ENCODE measurements at regions not wholly inside any gene's neighbourhood (a gene's known extent, or its start where the extent isn't known, plus 50 kb on each side); places are given as distances from the start of the nearest gene placed in this dataset.

GRCh38 chr14:66242001-66242400, 244.2 kb upstream of the CCDC196 start:
- no peaks in the 10 kb centered on the region for H3K4me1 Mint-ChIP-seq (ENCODE audit: low read depth, unreplicated experiment)
- H3K4me3 Mint-ChIP-seq (ENCODE audit: unreplicated experiment), result no peak overlapping the region
- no peak overlapping the region for H3K27ac Mint-ChIP-seq (ENCODE audit: unreplicated experiment)
- no peaks in the 10 kb centered on the region for H3K36me3 Mint-ChIP-seq (ENCODE audit: unreplicated experiment)
- no peaks in the 10 kb centered on the region for H3K27me3 Mint-ChIP-seq (ENCODE audit: unreplicated experiment)
- no peak for DNase-seq
- no peak for TF ChIP-seq CTCF (IDR thresholded peaks at IDR 0.05; ENCODE audit: partially characterized antibody, unreplicated experiment)
- H3K9me3 Mint-ChIP-seq (ENCODE audit: unreplicated experiment), result peaks cover 2% of the 10 kb centered on the region

- H3K4me3 Mint-ChIP-seq (ENCODE audit: unreplicated experiment), result no peak overlapping the region
- H3K27ac Mint-ChIP-seq (ENCODE audit: unreplicated experiment), result no peak overlapping the region
- H3K4me1 Mint-ChIP-seq (ENCODE audit: low read depth, unreplicated experiment), result peaks cover 7% of the 10 kb centered on the region
- TF ChIP-seq CTCF (IDR thresholded peaks at IDR 0.05; ENCODE audit: partially characterized antibody, unreplicated experiment), result no peak
- no peak for DNase-seq
- peaks cover 2% of the 10 kb centered on the region for H3K9me3 Mint-ChIP-seq (ENCODE audit: unreplicated experiment)
- H3K27me3 Mint-ChIP-seq (ENCODE audit: unreplicated experiment), result no peaks in the 10 kb centered on the region
- no peaks in the 10 kb centered on the region for H3K36me3 Mint-ChIP-seq (ENCODE audit: unreplicated experiment)
These were observed 241.3 kb upstream of the CCDC196 start for GRCh38 chr14:66244834-66245233.

GRCh38 chr14:66247662-66248193, 238.4 kb upstream of the CCDC196 start:
- Mint-ChIP-seq H3K4me1 (ENCODE audit: low read depth, unreplicated experiment) (peaks cover 7% of the 10 kb centered on the region), H3K4me3 (ENCODE audit: unreplicated experiment) (no peak overlapping the region), H3K9me3 (ENCODE audit: unreplicated experiment) (peaks cover 3% of the 10 kb centered on the region), H3K27ac (ENCODE audit: unreplicated experiment) (no peak overlapping the region), H3K36me3 (ENCODE audit: unreplicated experiment) (no peaks in the 10 kb centered on the region), H3K27me3 (ENCODE audit: unreplicated experiment) (peaks cover 2% of the 10 kb centered on the region)
- DNase-seq, result no peak
- TF ChIP-seq CTCF (IDR thresholded peaks at IDR 0.05; ENCODE audit: partially characterized antibody, unreplicated experiment), result no peak

- Mint-ChIP-seq H3K4me3 (ENCODE audit: unreplicated experiment) (no peak overlapping the region), H3K36me3 (ENCODE audit: unreplicated experiment) (no peaks in the 10 kb centered on the region), H3K4me1 (ENCODE audit: low read depth, unreplicated experiment) (peaks cover 7% of the 10 kb centered on the region), H3K9me3 (ENCODE audit: unreplicated experiment) (peaks cover 3% of the 10 kb centered on the region), H3K27me3 (ENCODE audit: unreplicated experiment) (peaks cover 2% of the 10 kb centered on the region), H3K27ac (ENCODE audit: unreplicated experiment) (no peak overlapping the region)
- no peak for TF ChIP-seq CTCF (IDR thresholded peaks at IDR 0.05; ENCODE audit: partially characterized antibody, unreplicated experiment)
- no peak for DNase-seq
These were observed 237.9 kb upstream of the CCDC196 start for GRCh38 chr14:66248256-66248655.

GRCh38 chr14:66249544-66249943, 236.6 kb upstream of the CCDC196 start:
- TF ChIP-seq CTCF (IDR thresholded peaks at IDR 0.05; ENCODE audit: partially characterized antibody, unreplicated experiment), result no peak
- Mint-ChIP-seq H3K27me3 (ENCODE audit: unreplicated experiment) (peaks cover 2% of the 10 kb centered on the region), H3K4me1 (ENCODE audit: low read depth, unreplicated experiment) (peaks cover 7% of the 10 kb centered on the region), H3K36me3 (ENCODE audit: unreplicated experiment) (no peaks in the 10 kb centered on the region), H3K4me3 (ENCODE audit: unreplicated experiment) (no peak overlapping the region), H3K9me3 (ENCODE audit: unreplicated experiment) (peaks cover 3% of the 10 kb centered on the region), H3K27ac (ENCODE audit: unreplicated experiment) (no peak overlapping the region)
- DNase-seq, result no peak
